ENCODE measurements at regions not wholly inside any gene's neighbourhood (a gene's known extent, or its start where the extent isn't known, plus 50 kb on each side); places are given as distances from the start of the nearest gene placed in this dataset.

DNA sequence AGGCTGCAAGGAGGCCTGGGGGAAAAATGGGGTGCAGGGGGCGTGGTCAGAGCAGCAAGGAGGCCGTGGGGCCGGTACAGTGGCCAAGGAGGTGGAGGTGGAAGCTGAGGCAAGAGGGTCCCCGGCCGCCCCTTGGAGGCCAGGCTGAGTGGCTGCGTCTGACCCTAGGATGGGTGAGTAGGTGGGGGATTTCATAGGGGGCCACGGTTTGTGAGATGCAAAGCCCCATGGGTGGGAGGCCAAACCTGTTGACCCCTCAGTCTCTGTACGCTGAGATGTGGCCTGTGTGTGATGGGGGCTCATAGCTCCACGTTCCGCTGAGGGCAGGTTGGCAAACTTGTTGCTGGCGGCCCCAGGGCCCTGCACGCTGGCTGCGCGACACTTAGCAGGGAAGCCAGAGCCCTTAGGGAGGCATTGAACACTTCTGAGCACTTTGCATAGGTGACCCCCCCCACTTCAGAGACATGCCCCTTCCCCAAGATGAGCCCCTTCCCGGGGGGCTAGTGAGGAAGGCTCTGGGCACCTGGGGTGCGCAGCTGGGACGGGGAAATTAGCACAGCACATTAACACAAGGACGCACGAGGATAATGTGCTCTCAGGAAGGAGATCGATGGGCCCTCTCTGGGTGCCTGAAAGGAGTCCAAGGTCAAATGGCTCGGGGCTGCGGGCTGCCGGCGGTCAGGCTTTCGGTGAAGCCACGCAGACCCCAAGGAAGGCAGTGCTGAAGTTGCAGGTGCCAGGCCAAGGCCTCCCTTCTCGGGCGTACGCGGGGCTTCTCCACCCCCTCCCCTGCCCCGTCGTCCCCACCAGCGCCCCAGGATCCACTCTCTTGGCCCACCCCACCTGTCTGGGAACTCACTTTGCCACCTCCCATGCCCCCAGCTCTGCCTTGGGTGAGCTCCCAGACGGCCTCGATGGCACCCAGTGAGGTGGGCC, 107.4 kb downstream of the HMX1 start:
- 81% methylated on average over 26 of the region's 35 CpGs for WGBS (ENCODE audit: low lambda C conversion rate, missing lambda C conversion rate)
- Histone ChIP-seq H3K36me3 (replicated peaks; ENCODE audit: insufficient read depth, low read depth) (no peaks in the 10 kb centered on the region), H3K4me1 (ENCODE audit: insufficient read depth) (no peaks in the 10 kb centered on the region), H3K27me3 (no peaks in the 10 kb centered on the region), H3K4me3 (no peak overlapping the region), H3K9me3 (ENCODE audit: low read depth) (no peaks in the 10 kb centered on the region), H2AFZ (no peak overlapping the region), H4K20me1 (ENCODE audit: insufficient read depth, poor library complexity, severe bottlenecking) (no peaks in the 10 kb centered on the region), H3K79me2 (no peaks in the 10 kb centered on the region), H3K9me2 (replicated peaks; ENCODE audit: insufficient read depth) (no peaks in the 10 kb centered on the region), H3K4me2 (no peak overlapping the region), H3K27ac (no peak overlapping the region)
- no peak for DNase-seq (ENCODE audit: low spot score)
- no peak for TF ChIP-seq EZH2phosphoT487 (IDR thresholded peaks at IDR 0.05; ENCODE audit: low read depth, severe bottlenecking, unreplicated experiment)
- TF ChIP-seq EZH2 (IDR thresholded peaks at IDR 0.05; ENCODE audit: borderline replicate concordance): no peak
- TF ChIP-seq, protein P1, sequence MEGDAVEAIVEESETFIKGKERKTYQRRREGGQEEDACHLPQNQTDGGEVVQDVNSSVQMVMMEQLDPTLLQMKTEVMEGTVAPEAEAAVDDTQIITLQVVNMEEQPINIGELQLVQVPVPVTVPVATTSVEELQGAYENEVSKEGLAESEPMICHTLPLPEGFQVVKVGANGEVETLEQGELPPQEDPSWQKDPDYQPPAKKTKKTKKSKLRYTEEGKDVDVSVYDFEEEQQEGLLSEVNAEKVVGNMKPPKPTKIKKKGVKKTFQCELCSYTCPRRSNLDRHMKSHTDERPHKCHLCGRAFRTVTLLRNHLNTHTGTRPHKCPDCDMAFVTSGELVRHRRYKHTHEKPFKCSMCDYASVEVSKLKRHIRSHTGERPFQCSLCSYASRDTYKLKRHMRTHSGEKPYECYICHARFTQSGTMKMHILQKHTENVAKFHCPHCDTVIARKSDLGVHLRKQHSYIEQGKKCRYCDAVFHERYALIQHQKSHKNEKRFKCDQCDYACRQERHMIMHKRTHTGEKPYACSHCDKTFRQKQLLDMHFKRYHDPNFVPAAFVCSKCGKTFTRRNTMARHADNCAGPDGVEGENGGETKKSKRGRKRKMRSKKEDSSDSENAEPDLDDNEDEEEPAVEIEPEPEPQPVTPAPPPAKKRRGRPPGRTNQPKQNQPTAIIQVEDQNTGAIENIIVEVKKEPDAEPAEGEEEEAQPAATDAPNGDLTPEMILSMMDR (IDR thresholded peaks at IDR 0.05; ENCODE audit: poor library complexity): no peak

DNA sequence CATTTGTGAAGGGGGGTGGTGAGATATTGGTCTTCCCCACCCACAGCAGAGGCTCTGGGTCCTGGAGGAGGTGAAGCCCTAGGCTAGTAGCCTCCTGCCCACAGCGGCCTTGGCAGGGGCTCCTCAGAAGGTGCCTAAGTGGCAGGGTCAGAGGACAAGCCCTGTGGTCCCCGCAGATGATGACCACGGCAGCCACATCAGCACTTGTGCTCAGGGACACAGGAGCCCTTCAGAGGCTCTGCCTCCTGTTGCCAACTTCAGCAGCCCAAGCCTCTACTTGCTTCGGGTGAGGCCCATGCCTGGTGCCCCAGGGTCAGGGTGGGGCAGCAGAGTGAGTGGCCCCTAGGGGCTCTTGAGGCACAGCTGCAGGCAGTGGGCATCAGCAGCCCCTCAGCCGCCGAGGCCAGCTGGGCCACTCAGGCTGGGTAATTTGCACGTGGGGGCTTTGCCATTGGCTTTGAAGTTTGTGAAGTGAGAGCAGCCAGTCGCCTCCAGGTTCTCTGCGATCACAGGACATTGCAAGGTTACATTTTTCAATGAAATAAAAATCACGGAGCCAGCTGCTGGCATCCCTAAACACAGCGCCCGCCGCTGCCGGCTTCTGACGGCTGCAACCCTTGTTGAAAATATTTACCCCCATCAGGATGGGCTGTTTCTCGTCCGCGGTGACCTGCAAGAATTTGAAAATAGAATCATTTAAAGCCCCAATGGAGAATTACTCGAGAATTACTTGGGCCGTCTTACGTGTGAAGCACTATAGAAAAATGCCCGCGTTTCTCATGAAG, 108.5 kb downstream of the HMX1 start:
- WGBS (ENCODE audit: low lambda C conversion rate, missing lambda C conversion rate): 88% methylated on average over 23 of the region's 23 CpGs

DNA sequence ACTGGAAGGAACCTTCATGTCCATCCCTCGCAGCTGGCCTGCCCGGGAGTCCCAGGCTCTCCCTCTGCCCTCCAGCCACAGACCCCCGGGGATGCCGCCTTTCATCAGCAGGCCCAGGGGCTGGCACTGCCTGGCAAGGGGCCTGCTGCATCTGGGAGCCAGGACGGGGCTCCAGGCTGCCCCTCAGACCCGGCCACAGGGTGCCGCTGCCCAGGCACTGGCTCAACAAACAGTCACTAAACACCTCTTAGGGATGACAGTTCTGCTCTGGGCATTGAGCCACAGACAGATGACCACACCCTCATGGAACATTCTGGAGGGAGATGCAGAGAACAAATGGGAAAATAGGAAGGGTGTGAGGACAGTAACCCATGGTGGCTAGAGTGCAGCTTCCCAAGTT, 109.3 kb downstream of the HMX1 start:
- 86% methylated on average over 7 of the region's 7 CpGs for WGBS (ENCODE audit: low lambda C conversion rate, missing lambda C conversion rate)
- H3K79me2 ChIP-seq: no peaks in the 10 kb centered on the region
- H2AFZ ChIP-seq: no peak overlapping the region
- H3K27me3 ChIP-seq: no peaks in the 10 kb centered on the region
- H3K4me2 ChIP-seq: no peak overlapping the region
- H3K36me3 ChIP-seq (replicated peaks; ENCODE audit: insufficient read depth, low read depth): no peaks in the 10 kb centered on the region
- H3K4me1 ChIP-seq (ENCODE audit: insufficient read depth): no peaks in the 10 kb centered on the region
- H4K20me1 ChIP-seq (ENCODE audit: insufficient read depth, poor library complexity, severe bottlenecking): no peaks in the 10 kb centered on the region
- no peaks in the 10 kb centered on the region for H3K9me2 ChIP-seq (replicated peaks; ENCODE audit: insufficient read depth)
- no peak for DNase-seq (ENCODE audit: low spot score)
- no peaks in the 10 kb centered on the region for H3K9me3 ChIP-seq (ENCODE audit: low read depth)
- TF ChIP-seq EZH2 (IDR thresholded peaks at IDR 0.05; ENCODE audit: borderline replicate concordance) (no peak), EZH2phosphoT487 (IDR thresholded peaks at IDR 0.05; ENCODE audit: low read depth, severe bottlenecking, unreplicated experiment) (no peak)
- TF ChIP-seq, protein P1 (IDR thresholded peaks at IDR 0.05; ENCODE audit: poor library complexity): no peak
- no peak overlapping the region for H3K4me3 ChIP-seq
- H3K27ac ChIP-seq: no peak overlapping the region

More for the DNA sequence above, 108.5 kb downstream of the HMX1 start:
- TF ChIP-seq EZH2 (IDR thresholded peaks at IDR 0.05; ENCODE audit: borderline replicate concordance) (no peak), EZH2phosphoT487 (IDR thresholded peaks at IDR 0.05; ENCODE audit: low read depth, severe bottlenecking, unreplicated experiment) (no peak)
- TF ChIP-seq, protein P1 (IDR thresholded peaks at IDR 0.05; ENCODE audit: poor library complexity): no peak
- no peaks in the 10 kb centered on the region for H3K4me1 ChIP-seq (ENCODE audit: insufficient read depth)
- no peaks in the 10 kb centered on the region for H3K9me3 ChIP-seq (ENCODE audit: low read depth)
- no peaks in the 10 kb centered on the region for H3K27me3 ChIP-seq
- H2AFZ ChIP-seq: no peak overlapping the region
- H4K20me1 ChIP-seq (ENCODE audit: insufficient read depth, poor library complexity, severe bottlenecking): no peaks in the 10 kb centered on the region
- DNase-seq (ENCODE audit: low spot score): no peak
- H3K36me3 ChIP-seq (replicated peaks; ENCODE audit: insufficient read depth, low read depth): no peaks in the 10 kb centered on the region
- no peak overlapping the region for H3K4me3 ChIP-seq
- H3K9me2 ChIP-seq (replicated peaks; ENCODE audit: insufficient read depth): no peaks in the 10 kb centered on the region
- no peak overlapping the region for H3K4me2 ChIP-seq
- H3K79me2 ChIP-seq: no peaks in the 10 kb centered on the region
- H3K27ac ChIP-seq: no peak overlapping the region
